GM12892 (cell line): ENCODE measurements at regions not wholly inside any gene's neighbourhood (a gene's known extent, or its start where the extent isn't known, plus 50 kb on each side); places are given as distances from the start of the nearest gene placed in this dataset.

Experiments
- POLR2A ChIP-seq: IDR thresholded peaks from 2 replicates; pipeline ENCODE4 v1.6.1; 2011; ENCODE audit warnings: low read depth, low read length, control low read depth
- POLR2AphosphoS5 ChIP-seq: IDR thresholded peaks from 2 replicates; pipeline ENCODE4 v1.6.1; 2011; ENCODE audit warnings: low read depth, low read length, control low read depth
- TAF1 ChIP-seq: IDR thresholded peaks from 2 replicates; pipeline ENCODE4 v1.6.1; 2011; ENCODE audit warnings: low read depth, mild to moderate bottlenecking, control low read depth, low read length, borderline replicate concordance

DNA sequence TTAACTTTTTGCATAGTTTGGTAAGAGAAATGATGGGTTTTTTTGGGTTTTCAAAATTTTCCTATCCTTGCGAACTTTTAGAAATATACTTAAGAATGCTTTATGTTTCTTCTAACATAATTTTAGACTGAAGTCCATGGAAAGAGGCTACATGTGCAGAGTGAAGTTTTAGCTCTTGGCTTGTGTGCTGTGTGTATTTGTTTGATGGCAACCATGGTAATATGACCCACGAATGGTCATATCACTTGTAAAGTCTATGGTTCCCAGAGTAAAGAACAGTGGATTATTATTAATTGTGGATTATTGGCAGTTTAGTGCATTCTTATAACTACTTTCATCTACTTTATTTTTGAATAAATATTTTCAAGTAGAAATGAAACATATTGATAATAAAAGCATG, 124.0 kb upstream of the GOLGA6L4 start:
- no peak for TF ChIP-seq POLR2A
- no peak for TF ChIP-seq POLR2AphosphoS5
- no peak for TF ChIP-seq TAF1
